ENCODE measurements at regions not wholly inside any gene's neighbourhood (a gene's known extent, or its start where the extent isn't known, plus 50 kb on each side); places are given as distances from the start of the nearest gene placed in this dataset.

GRCh38 chr9:31034311-31034710, 1350.1 kb upstream of the ACO1 start:
- ChIA-PET CTCF (no interaction called here), POLR2A (no interaction called here), RAD21 (ENCODE audit: low non-redundant PET in 1 of 2, low total read pairs in 2 of 2, uncharacterized antibody in 2 of 2, unreplicated experiment in 2 of 2) (no interaction called here)
- ATAC-seq (no peak), DNase-seq (ENCODE audit: low read depth, low spot score) (no peak)
- Histone ChIP-seq H3K27me3 (ENCODE audit: insufficient read depth, low read length) (no peaks in the 10 kb centered on the region), H3K9me2 (ENCODE audit: insufficient read depth) (no peaks in the 10 kb centered on the region), H3K4me1 (ENCODE audit: control insufficient read depth in 1 of 2, insufficient read depth in 2 of 2, low read length in 2 of 2) (no peaks in the 10 kb centered on the region), H3K4me3 (replicated peaks in 1 of 2; ENCODE audit: low read depth in 1 of 2, low read length in 2 of 2) (no peak overlapping the region), H3K9ac (ENCODE audit: low read length) (no peak overlapping the region), H3K36me3 (ENCODE audit: control insufficient read depth in 1 of 2, insufficient read depth in 2 of 2, low read length in 2 of 2) (no peaks in the 10 kb centered on the region), H3K27ac (ENCODE audit: low read depth, low read length) (no peak overlapping the region), H3K79me2 (ENCODE audit: insufficient read depth, low read length) (no peaks in the 10 kb centered on the region), H3K4me2 (ENCODE audit: low read length) (no peak overlapping the region), H3K9me3 (ENCODE audit: control insufficient read depth in 1 of 2, insufficient read depth in 1 of 2, low read depth in 1 of 2, low read length in 2 of 2) (no peaks in the 10 kb centered on the region), H2AFZ (ENCODE audit: low read depth, low read length, poor library complexity, severe bottlenecking) (no peak overlapping the region), H4K20me1 (ENCODE audit: insufficient read depth) (no peaks in the 10 kb centered on the region)
- TF ChIP-seq MAX (IDR thresholded peaks at IDR 0.05) (no peak), POLR2A (IDR thresholded peaks at IDR 0.05; ENCODE audit: borderline replicate concordance, extremely low read depth, insufficient read depth, insufficient read length) (no peak), ZNF274 (IDR thresholded peaks at IDR 0.05; ENCODE audit: low read depth, low read length) (no peak)
- BruUV-seq (replicated peaks): no TSS peak
- intact Hi-C loops (cut with micrococcal nuclease): no loop called here

GRCh38 chr9:31040564-31040963, 1343.9 kb upstream of the ACO1 start:
- no TSS peak for BruUV-seq (replicated peaks)
- CTCF ChIA-PET: no interaction called here

More at GRCh38 chr9:31040564-31040963, 1343.9 kb upstream of the ACO1 start:
- H3K79me2 ChIP-seq (ENCODE audit: insufficient read depth, low read length): no peaks in the 10 kb centered on the region
- no peak overlapping the region for H3K27ac ChIP-seq (ENCODE audit: low read depth, low read length)
- no peaks in the 10 kb centered on the region for H4K20me1 ChIP-seq (ENCODE audit: insufficient read depth)
- ChIA-PET RAD21 (ENCODE audit: low non-redundant PET in 1 of 2, low total read pairs in 2 of 2, uncharacterized antibody in 2 of 2, unreplicated experiment in 2 of 2) (no interaction called here), POLR2A (no interaction called here)
- no peaks in the 10 kb centered on the region for H3K4me1 ChIP-seq (ENCODE audit: control insufficient read depth in 1 of 2, insufficient read depth in 2 of 2, low read length in 2 of 2)
- DNase-seq (ENCODE audit: low read depth, low spot score) (no peak), ATAC-seq (no peak)
- no peak overlapping the region for H2AFZ ChIP-seq (ENCODE audit: low read depth, low read length, poor library complexity, severe bottlenecking)
- H3K27me3 ChIP-seq (ENCODE audit: insufficient read depth, low read length): no peaks in the 10 kb centered on the region
- no peak overlapping the region for H3K4me3 ChIP-seq (replicated peaks in 1 of 2; ENCODE audit: low read depth in 1 of 2, low read length in 2 of 2)
- H3K9me3 ChIP-seq (ENCODE audit: control insufficient read depth in 1 of 2, insufficient read depth in 1 of 2, low read depth in 1 of 2, low read length in 2 of 2): no peaks in the 10 kb centered on the region
- intact Hi-C loops (cut with micrococcal nuclease): no loop called here
- no peak overlapping the region for H3K4me2 ChIP-seq (ENCODE audit: low read length)
- no peak for TF ChIP-seq RAD21 (IDR thresholded peaks at IDR 0.05; ENCODE audit: low read depth)
- no peak for TF ChIP-seq FOSL1 (IDR thresholded peaks at IDR 0.05; ENCODE audit: low read depth)
- TF ChIP-seq SIN3A (IDR thresholded peaks at IDR 0.05; ENCODE audit: low read depth): no peak
- no peak for TF ChIP-seq EZH2 (IDR thresholded peaks at IDR 0.05)
- TF ChIP-seq EGR1 (IDR thresholded peaks at IDR 0.05; ENCODE audit: low read depth): no peak
- no peak for TF ChIP-seq ZFX (IDR thresholded peaks at IDR 0.05)
- no peak for TF ChIP-seq CEBPB (IDR thresholded peaks at IDR 0.05; ENCODE audit: low read depth)
- TF ChIP-seq POLR2A (IDR thresholded peaks at IDR 0.05; ENCODE audit: borderline replicate concordance, extremely low read depth, insufficient read depth, insufficient read length): no peak
- no peak for TF ChIP-seq YY1 (IDR thresholded peaks at IDR 0.05; ENCODE audit: extremely low read depth, insufficient replicate concordance, low read depth, low read length)
- TF ChIP-seq JUND (IDR thresholded peaks at IDR 0.05): no peak
- no peak for TF ChIP-seq REST (IDR thresholded peaks at IDR 0.05; ENCODE audit: low read depth)
- TF ChIP-seq POLR2AphosphoS5 (IDR thresholded peaks at IDR 0.05; ENCODE audit: low read depth, low read length): no peak
- TF ChIP-seq MAX (IDR thresholded peaks at IDR 0.05): no peak
- TF ChIP-seq SRF (IDR thresholded peaks at IDR 0.05; ENCODE audit: low read depth): no peak
- no peak overlapping the region for H3K9ac ChIP-seq (ENCODE audit: low read length)
- H3K36me3 ChIP-seq (ENCODE audit: control insufficient read depth in 1 of 2, insufficient read depth in 2 of 2, low read length in 2 of 2): no peaks in the 10 kb centered on the region
- no peaks in the 10 kb centered on the region for H3K9me2 ChIP-seq (ENCODE audit: insufficient read depth)
